Fibroblast of skin of left biceps (primary cell): ENCODE measurements at regions not wholly inside any gene's neighbourhood (a gene's known extent, or its start where the extent isn't known, plus 50 kb on each side); places are given as distances from the start of the nearest gene placed in this dataset.
"Not testable (repeated sequence)": the region's sequence is repeated elsewhere in the genome, so short reads cannot be mapped to it uniquely, and the experiment has no call there.

Experiments used
- DNase-seq, 2 experiments: peaks; one replicate each; pipeline ENCODE4 v3.0.0-alpha.2; 2013; ENCODE audit warnings: low read depth in 2 of 2

DNA sequence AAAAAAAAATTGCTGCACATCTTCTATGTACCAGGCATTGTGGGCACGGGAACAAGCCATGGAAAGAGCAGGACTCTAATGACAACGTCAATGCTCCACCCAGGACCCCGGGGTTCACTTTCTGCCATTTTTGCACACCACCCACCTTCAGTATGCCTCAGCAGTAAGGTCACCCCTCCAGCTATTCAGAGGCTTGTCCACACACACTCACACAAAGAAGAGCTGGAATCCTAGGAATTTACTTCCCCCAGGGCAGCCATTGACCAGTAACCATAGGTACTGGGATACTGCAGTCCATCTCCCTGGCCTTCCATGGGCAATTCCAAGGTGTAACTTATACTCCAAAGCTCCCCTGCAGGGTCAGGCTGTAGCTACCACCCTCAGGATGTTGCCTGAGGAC is 170.8 kb downstream of the SUCLG1 start:
- no peak for DNase-seq

DNA sequence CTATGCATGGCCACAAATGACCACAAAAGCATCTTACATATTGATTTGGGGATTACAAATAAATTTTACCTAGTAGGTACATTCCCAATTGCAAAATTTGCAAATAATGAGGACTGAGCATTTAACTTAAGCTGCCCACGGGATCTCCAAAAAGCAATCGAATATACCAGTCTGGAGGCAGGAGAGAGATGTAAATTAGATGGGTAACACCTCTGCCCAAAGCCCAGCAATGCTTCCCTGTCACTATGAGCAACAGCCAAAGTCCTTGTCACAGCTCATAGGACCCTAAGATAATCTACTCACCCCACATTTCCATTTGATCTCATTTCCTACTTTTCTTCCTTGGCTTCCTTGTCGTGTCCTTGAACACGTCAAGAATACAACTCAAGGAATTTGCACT is 172.2 kb downstream of the SUCLG1 start:
- DNase-seq: no peak

- no peak for DNase-seq
These were observed 173.9 kb downstream of the SUCLG1 start for GRCh38 chr2:84285056-84285747.

- no peak for DNase-seq
These were observed 175.6 kb downstream of the SUCLG1 start for GRCh38 chr2:84283506-84283905.

- no peak for DNase-seq
These were observed 177.6 kb downstream of the SUCLG1 start for GRCh38 chr2:84281510-84281909.

DNA sequence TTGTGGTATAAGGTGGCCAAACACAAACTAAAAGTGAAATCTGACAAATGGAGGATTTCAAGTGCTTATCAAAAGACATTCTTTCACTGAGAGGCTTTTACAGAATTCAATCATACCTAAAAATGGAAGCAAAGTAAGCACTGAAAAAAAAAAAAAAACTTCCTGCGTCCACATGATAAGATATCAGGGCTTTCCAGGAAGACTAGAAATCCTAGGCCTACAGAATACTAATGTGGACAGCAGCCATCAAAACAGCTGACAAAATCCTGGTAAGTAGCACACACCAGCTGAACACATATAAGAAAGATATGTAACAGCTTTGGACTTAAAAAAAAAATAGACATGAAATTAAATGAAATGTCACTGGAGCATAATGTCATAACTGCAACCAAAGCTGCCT is 178.2 kb downstream of the SUCLG1 start:
- DNase-seq: no peak

DNA sequence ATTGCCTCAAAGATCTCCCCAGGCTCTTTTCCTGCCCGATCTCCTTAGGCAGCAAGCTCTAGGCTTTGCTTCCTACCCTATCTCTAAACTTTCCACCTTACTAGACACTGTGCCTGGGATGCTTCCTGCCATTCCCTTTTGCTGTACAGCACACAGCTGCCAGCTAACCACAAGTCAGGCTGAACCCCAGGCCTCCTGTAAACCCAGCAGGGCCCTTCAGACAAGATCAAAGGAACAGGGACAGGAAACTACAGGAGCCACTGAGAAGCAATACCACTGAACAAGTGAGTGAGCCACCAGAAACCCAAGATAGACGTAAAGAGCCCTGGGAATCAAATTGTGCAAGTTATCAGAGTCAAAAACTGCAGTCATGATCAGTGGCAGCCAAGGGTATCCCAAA is 180.7 kb downstream of the SUCLG1 start:
- no peak for DNase-seq

DNA sequence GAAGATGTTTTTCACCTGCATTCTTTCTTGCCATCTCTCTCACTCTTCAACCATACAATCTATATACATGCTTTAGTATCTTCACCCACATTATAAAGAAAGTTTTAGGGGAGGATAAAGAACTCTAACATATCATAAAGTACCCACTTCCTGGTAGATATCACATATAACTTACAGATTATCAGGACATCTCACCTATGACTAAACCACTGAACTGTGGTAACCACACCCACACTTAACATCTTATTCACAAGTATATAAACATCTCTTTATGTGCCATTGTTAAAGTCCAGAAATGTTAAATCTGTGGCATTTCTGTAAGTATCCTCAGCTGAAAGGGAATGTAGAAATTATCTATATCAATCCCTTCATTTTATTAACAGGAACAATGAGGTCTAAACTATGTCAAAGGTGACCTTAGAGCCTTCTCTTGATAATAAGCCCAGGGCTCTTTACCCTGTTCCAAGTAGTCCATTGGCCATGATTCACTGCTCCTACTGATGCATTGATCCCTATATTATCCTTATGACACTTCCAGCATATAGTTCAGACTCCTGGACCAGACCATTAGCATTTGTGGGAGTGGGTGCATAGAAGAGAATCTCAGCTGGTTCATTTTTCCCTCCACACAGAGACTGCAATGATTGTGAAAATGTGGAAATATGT is 182.4 kb downstream of the SUCLG1 start:
- no peak for DNase-seq

GRCh38 chr2:84273406-84273805 is 185.7 kb downstream of the SUCLG1 start:
- no peak for DNase-seq

GRCh38 chr2:84271977-84272376 is 187.1 kb downstream of the SUCLG1 start:
- no peak for DNase-seq

- DNase-seq: no peak
These were observed 201.2 kb downstream of the SUCLG1 start for GRCh38 chr2:84257831-84258230.

- DNase-seq: no peak
These were observed 207.3 kb downstream of the SUCLG1 start for GRCh38 chr2:84251651-84252302.

DNA sequence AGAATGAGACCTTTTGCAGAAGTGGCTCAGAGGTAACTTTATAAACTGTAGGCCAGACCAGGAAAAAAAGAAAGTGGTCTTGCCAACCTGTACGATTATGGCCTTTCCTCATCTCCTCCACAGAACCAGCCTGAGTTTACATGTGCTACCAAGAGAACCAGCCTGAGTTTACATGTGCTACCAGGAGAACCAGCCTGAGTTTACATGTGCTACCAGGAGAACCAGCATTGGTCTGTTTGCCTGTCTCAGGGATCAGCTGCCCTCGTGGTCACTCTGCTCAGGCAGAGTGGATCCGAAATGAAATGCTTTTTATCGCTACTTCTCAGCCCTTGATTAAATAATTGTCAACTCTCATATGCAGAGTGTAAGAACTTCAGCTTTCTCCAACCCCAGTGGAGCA is 209.9 kb downstream of the SUCLG1 start:
- no peak for DNase-seq

- DNase-seq: no peak
These were observed 211.5 kb downstream of the SUCLG1 start for GRCh38 chr2:84247532-84247931.

GRCh38 chr2:84243788-84244733 is 215.0 kb downstream of the SUCLG1 start:
- DNase-seq: no peak

GRCh38 chr2:84238907-84239306 is 220.2 kb downstream of the SUCLG1 start:
- no peak for DNase-seq

GRCh38 chr2:84236288-84236687 is 222.8 kb downstream of the SUCLG1 start:
- no peak for DNase-seq

GRCh38 chr2:84234103-84234502 is 225.0 kb downstream of the SUCLG1 start:
- DNase-seq: no peak

- DNase-seq: no peak
These were observed 227.6 kb downstream of the SUCLG1 start for GRCh38 chr2:84231478-84231877.

DNA sequence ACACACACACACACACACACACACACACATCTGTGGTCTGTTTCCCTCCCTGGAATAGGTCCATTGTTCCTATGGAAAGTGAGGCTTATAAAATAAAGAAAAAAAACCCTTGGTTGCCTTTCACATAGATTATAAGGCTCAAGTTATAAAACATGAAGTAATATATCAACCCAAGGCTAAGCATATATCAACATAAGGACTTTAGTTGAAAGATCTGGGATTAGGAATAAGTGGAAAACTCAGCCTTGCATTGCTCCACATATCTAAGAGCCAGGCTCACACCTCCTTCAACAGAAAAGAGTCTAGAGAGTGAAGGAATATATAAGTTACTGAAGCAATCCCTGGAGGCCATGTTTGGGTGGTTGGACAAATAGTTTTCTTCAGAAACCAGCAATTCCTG is 235.0 kb downstream of the SUCLG1 start:
- DNase-seq: no peak

DNA sequence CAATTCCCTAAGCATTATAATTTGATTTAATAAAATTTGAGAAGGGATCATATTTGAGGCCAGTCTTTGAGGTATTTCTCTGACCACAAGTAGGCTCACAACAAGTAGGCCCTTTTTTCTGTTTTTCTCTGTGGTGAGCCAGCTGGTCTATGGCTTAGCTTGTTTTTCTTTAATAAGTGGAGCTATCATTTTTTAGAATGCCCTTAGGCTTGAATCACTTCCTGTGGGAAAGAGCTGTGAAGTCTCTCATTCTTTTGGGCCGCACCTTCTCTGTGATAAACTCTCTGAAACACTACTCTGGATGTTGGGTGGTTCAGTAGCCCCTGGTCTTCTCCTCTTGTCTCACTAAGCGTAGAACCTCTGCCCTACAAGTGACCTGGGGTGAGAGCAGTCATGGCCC is 235.9 kb downstream of the SUCLG1 start:
- no peak for DNase-seq

DNA sequence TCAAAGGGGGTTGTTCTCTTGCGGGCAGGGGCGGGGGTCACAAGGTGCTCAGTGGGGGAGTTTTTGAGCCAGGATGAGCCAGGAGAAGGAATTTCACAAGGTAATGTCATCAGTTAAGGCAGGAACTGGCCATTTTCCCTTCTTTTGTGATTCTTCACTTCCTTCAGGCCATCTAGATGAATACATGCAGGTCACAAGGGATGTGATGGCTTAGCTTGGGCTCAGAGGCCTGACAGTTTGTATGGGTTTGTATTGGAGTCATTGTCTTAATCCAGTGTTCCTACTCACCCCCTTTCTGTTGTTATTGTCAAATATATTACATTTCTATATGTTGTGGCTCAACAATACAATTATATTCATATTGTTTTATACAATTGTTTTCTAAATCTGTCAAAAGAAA is 238.0 kb downstream of the SUCLG1 start:
- not testable (repeated sequence) for DNase-seq
